GM19328 (cell line): ENCODE measurements at regions not wholly inside any gene's neighbourhood (a gene's known extent, or its start where the extent isn't known, plus 50 kb on each side); places are given as distances from the start of the nearest gene placed in this dataset.

Experiments used
- ATAC-seq: cut with Tn5 transposase; IDR thresholded peaks from one replicate; pipeline ENCODE4 v1.9.1; 2021; ENCODE audit warnings: mild to moderate bottlenecking, moderate library complexity; ENCODE audit not compliant: unreplicated experiment

- no peak for ATAC-seq
Observed at GRCh38 chr10:44042075-44042770, 342.7 kb downstream of the CXCL12 start.

- no peak for ATAC-seq
Observed at GRCh38 chr10:44039599-44039998, 345.3 kb downstream of the CXCL12 start.

- no peak for ATAC-seq
Observed at GRCh38 chr10:44036425-44036824, 348.5 kb downstream of the CXCL12 start.

DNA sequence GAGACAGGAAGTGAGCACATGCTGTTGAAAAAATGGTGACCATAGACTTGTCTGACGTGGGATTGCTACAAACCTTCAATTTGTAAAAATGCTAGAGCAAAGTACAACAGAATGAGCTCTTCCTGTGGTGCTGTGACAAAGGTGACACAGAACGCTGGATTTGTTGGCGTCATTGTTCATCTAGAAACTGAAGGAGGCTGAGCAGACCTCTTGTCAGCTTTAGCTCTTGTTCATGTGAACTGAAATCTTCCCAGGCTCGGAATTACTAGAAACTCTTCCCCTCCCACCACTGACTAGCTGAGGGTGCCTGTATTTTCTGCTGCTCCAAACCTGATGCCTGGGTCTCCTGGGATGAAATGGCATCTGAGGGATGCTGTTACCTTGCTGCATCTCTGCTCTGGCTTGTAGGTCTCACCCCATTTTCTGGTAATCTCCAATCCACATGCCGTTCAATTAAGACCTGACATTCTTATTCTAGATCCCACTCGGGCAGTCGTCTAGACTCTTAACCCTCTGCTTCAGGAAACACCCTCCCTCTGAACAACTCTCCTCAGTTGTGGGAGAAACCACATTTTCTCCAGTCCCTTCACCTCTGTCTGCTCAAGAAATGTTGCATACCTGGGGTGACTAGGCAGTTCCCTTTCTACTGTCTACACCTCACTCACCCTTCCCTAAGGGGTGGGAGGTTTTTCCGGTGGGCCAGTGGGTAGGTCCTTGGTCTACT, 349.3 kb downstream of the CXCL12 start:
- ATAC-seq: no peak

- no peak for ATAC-seq
Observed at GRCh38 chr10:44034946-44035345, 350.0 kb downstream of the CXCL12 start.

DNA sequence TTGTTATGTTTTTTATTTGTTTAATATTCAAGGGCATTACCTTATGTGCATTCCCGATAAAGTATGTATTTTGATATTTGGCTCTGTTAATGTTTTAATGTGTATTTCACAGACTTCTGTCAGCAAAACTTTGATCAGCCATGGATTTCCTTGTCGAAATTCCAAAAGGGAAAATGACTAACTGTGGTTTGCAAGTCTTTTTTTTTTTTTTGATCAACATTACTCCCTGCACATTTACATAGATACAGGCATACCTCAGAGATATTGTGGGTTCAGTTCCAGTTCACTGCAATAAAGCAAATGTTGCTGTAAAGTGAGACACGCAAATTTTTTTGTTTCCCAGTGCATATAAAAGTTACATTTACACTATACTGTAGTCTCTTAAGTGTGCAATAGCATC, 351.9 kb downstream of the CXCL12 start:
- no peak for ATAC-seq

DNA sequence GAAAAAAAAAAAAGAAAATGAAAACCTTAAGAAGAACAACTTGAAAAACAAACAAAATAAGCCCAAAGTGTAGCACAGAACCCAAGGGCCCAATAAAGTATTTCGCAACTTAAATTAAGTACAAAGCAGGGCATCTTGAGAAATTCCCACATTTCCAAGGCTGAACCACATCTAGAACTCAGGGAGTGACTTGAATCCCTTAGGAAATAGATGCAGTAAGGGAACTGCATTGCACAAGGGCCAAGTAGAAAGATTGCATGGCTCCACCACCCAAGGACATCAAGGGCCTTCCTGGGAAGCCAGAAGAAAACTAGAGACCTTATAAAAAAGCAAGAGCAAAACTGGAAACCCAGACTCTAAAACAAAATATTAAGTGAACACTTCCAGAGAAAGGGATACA, 352.7 kb downstream of the CXCL12 start:
- ATAC-seq: no peak

DNA sequence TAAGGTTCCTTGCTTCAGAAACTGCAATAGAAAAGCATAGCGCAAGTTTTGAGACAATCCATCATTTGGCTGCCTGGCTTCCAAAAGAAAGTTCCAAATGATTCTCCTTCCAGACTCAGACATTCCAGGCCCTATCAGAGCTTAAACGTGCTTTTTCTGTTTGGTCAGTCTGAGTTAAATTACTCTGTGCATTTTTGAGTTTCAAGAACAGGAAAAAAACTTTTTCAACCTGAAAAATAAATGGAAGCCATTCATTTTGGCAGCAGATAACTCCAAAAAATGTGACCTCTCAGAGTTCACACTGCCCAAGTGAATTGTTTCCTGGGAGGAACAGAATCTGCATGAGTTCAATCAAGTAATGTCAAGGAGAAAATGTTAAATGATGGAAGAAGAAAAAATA, 354.2 kb downstream of the CXCL12 start:
- no peak for ATAC-seq

DNA sequence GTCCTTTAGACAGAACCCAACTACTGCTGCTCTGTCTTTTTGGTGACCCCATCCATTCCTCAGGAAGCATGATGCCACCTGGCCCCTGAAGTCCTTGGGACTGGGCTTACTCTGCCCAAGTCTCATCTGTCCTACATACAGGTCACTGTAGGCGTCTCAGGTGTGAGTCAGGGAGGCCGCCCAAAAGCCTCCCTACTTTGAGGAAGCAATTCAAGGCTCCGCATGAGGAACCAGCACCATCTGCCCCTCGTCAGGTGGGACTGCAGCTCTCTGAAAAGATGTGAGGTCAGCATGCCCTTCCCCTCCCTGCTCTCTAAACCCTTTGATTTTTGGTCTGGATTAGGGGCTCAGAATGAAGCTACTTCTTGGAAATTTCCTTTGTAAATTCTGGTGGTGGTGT, 354.8 kb downstream of the CXCL12 start:
- no peak for ATAC-seq

DNA sequence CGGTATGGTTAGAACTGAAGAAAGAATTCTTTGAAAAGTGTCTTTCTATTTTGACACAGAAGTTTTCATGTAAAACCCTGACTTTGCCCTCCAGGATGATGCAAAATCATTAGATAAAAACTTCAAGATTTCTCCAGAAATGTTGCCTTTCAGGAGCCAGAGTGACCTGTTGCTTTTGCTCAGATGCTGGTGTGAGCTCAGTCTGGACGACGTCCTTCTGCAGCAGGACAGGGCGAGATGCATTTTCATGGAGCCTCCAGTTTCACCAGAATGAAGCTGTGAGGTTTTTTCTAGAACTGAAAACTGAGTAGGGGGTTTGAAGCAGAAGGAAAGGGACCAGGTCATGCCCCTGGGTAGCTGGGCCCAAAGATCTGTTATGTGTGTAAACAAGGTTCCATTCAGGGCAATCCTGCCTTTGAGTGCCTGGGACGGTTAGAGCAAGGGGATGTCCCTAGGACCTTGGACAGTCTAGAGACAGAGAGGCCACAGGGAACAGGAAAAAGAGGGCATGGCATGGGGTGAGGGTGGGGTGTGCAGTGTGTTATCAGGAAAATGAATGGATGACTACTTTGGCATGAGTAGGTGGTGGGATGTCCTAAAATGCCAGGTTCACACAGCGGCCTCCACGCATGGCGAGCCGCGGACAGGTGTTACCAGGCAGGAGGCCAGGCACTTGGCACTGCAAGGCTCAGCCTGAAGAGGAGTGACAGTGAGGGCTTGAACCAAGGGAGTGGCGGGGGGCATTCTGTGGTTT, 356.3 kb downstream of the CXCL12 start:
- ATAC-seq: no peak

DNA sequence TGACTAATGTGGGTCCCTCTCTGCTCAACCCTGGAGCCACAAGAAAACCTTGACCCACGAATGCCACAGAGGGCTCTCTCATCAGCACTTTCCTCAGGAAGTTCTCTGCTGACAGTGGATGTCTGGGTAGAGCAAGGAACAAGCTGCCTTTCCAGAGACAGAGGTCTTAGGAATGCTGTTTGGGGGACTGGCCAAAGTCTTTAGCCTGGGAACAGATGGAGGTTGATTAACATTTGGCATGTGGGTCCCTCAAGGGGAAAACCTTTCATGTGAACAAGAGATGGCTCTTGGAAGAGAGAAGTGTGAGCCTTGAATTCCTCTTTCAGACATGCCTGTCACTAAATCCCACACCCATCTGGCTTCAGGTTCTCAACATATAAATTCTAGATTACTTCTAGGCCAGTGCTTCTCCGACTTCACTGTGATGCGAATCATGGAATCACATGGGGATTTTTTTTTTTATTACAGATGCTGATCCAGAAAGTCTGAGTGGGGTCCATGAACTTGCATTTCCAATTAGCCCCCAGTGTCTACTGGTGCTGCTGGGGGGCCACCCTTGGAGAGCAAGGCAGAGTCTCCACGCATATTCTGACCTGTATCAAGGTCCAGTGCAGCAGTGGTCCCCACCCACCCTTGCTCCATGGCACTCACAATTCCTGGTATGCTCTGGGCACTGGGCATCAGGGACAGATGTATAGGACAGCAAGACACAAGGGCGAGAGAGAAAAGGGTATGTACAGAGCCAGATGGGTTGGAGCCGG, 360.4 kb downstream of the CXCL12 start:
- no peak for ATAC-seq

GRCh38 chr10:44023517-44023916, 361.4 kb downstream of the CXCL12 start:
- ATAC-seq: no peak

GRCh38 chr10:44022203-44022602, 362.7 kb downstream of the CXCL12 start:
- no peak for ATAC-seq

GRCh38 chr10:44020322-44021111, 364.4 kb downstream of the CXCL12 start:
- no peak for ATAC-seq

GRCh38 chr10:44017483-44018145, 367.3 kb downstream of the CXCL12 start:
- ATAC-seq: no peak

DNA sequence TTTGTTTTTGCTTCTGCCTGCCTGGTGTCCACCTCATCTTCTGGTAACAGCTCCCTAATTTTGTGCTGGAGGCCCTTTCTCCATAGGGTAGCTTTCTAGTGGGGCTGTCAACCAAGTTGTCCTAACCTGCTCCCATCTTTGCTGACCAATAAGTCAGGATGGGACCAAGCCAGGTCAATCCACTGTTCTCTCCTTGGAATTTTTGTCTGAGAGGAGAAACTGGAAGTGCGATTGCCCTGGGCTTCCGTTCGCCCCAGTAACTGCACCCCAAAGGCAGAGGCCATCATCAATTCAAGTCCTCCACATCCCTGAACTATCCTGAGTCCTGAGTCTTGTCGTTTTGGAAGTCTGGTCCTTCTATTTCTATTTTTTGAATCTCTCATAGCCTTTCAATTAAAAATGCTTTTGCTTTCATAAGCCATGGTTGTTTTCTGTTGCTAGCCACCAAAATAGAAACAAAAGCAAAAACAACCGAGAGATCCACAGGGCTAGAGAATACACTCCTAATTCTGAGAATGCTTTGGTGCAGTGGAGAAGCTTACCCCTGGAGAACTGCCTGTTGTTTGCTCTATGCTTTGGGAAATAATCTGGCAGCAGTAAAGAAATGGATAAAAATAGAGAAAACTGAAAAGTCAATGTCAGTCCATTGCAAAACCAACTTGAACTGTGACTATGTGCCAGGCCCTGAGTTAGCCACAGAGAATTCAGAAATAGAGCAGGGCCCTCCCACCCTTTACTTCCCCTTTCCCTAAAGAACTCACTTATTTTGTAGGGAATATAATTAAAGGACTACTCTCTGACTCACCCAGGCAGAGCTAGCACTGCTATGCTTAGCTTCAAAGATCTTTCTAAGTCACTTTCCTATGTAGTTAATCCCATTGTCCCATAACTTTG, 368.1 kb downstream of the CXCL12 start:
- no peak for ATAC-seq

GRCh38 chr10:44015702-44016500, 367.2 kb upstream of the ZNF32 start:
- ATAC-seq: no peak

DNA sequence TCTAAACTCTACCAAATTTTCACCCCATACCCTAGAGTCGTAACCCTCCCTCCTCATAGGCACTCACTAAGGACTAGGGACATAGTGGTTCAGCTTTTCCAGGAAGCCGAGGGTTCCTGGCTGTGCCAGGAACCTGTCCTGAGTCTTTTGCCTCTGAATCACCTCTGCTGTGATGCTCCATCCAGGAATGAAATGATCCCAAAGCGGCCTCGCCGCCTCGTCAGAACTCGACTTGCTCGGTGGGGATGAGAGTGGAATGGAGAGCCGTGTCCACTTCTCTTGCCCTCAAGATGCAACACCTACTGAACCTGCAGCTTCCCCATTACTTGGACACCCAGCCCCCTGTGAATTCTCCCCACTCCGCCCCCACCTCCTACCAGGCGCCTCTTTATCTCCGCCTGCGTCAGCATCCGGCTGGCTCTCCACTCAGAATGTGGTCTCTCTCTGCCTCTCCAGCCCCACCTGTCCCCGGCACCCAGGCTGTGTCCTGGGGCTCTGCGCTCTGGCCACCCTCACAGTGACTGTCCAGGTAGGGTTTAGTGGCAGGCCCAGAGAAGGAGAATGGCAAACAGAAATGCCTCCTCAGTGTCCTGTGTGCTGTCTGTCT, 366.1 kb upstream of the ZNF32 start:
- ATAC-seq: no peak
